GM10266 (cell line): ENCODE measurements at regions not wholly inside any gene's neighbourhood (a gene's known extent, or its start where the extent isn't known, plus 50 kb on each side); places are given as distances from the start of the nearest gene placed in this dataset.

ENCODE experiments used
- DNase-seq: peaks from one replicate; pipeline ENCODE4 v3.0.0; 2012; ENCODE audit errors: extremely low spot score
- TF ChIP-seq, protein P1 (sequence below): IDR thresholded peaks from 2 replicates; pipeline ENCODE4 v1.5.1; 2012; ENCODE audit warnings: mild to moderate bottlenecking, low read depth; ENCODE audit not compliant: control insufficient read depth, insufficient read depth; ENCODE audit errors: missing control alignments

DNA sequence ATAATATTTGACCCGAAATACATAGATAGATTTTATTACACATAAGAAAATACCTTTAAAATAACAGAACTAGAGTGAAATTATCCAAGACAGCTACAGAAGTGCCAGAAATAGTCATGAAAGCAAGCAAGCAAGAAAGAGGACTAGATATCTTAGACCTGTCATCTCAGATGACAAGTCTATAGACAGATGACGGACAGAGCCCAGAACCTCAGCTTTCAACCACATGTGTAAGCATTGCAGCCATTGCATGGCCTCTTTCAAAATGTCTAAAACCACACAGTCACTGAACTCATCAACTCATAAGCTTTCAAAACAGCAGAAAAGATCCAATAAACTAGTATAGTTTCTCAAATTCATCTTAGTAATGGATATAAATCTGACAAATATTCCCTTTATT is 59.8 kb upstream of the FHIT start:
- TF ChIP-seq, protein P1, sequence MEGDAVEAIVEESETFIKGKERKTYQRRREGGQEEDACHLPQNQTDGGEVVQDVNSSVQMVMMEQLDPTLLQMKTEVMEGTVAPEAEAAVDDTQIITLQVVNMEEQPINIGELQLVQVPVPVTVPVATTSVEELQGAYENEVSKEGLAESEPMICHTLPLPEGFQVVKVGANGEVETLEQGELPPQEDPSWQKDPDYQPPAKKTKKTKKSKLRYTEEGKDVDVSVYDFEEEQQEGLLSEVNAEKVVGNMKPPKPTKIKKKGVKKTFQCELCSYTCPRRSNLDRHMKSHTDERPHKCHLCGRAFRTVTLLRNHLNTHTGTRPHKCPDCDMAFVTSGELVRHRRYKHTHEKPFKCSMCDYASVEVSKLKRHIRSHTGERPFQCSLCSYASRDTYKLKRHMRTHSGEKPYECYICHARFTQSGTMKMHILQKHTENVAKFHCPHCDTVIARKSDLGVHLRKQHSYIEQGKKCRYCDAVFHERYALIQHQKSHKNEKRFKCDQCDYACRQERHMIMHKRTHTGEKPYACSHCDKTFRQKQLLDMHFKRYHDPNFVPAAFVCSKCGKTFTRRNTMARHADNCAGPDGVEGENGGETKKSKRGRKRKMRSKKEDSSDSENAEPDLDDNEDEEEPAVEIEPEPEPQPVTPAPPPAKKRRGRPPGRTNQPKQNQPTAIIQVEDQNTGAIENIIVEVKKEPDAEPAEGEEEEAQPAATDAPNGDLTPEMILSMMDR: no peak
- DNase-seq: no peak

DNA sequence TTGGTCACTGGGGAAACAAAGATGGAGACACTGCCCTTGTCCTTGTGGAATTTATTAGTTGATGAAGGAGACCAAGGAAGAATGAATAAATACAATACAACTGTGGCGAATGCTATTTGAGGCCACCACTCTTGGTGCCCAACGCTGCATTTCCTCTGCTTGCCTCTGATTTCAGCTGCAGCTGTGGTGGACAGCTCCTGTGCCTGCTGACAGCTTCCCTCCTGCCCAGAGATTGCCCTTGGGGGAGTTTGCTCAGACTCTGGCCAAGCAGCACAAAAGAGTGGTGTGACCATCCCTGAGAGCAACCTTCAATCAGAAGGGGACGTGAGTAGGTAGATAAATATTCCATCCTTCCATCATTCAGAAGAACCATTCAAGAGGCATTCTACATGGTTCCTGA is 64.6 kb upstream of the FHIT start:
- TF ChIP-seq, protein P1: no peak
- DNase-seq: no peak

DNA sequence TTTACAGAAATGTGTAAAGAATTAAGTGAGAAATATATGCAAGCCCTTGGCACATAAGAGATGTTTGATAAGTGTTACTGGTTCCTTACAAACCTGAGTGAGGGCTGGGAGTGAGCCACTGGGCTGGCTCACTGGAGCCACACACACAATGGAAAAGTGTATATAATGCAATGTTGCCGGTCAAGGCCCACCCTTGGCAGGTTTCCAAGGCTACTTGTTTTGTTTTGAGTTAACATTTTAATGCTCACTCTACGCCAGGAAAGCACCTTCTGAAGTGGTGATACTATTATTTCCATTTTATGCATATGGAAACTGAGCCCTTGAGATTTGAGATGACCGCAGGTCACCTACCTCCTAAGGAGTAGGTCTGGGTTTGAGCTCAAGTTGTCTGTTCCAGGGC is 71.8 kb upstream of the FHIT start:
- TF ChIP-seq, protein P1: no peak
- no peak for DNase-seq

DNA sequence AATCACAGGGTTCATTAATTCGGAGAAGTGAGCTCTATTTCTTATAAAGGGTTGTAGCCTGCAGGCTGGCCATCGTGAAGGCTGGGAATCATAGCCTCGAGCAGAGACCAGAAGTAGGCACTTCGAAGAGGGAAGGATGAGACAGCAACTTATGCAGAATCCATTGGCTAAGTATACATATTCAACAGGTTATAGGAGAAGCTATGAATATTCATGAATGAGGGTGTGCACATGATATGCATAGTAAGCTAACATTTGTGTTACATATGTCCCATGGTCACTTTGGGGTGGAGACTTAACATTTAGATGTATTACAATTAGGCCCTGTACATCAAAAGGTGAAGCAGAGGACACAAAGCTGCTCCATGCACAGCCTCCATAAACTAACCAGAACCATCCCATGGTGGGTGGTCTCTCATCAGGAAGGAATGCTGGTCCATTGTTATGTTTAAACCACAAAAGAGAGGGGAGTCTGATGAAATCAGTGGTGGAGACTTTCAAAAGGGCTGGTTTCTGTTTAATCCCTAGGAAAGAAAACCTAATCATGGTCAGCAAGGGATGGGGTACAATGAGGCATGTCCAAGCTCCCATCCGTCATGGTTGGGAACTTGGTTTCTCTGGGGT is 80.8 kb upstream of the FHIT start:
- TF ChIP-seq, protein P1: no peak
- no peak for DNase-seq

DNA sequence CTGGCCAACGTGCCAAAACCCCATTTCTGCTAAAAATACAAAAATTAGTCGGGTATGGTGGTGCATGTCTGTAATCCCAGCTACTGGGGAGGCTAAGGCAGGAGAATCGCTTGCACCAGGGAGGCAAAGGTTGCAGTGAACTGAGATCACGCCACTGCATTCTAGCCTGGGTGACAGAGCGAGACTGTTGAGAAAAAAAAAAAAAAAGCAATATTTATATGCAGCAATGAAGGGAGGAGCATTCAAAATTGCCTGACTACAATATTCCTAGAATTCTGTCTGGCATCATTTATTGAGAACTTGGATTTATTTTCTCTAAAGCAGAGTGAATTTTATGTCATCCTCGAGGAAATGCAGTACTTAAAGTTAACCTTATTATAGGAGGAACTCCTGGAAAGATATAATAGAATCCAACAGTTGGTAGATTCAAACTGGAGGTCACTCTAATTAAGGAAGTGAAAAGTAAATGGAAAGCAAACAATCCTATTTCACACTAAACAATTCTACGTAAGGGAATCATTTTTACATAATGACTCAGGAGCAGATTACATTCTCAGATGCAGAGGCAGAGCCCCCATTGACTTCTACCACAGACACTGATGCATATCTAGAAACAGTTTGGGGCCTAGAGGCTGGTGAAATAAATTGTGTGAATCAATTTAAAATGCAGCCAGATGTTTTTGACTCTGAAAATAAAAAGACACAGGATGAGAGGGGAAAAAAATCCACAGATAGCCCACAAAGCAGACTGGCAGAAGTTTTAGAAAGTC is 82.1 kb upstream of the FHIT start:
- no peak for DNase-seq
- TF ChIP-seq, protein P1: no peak

DNA sequence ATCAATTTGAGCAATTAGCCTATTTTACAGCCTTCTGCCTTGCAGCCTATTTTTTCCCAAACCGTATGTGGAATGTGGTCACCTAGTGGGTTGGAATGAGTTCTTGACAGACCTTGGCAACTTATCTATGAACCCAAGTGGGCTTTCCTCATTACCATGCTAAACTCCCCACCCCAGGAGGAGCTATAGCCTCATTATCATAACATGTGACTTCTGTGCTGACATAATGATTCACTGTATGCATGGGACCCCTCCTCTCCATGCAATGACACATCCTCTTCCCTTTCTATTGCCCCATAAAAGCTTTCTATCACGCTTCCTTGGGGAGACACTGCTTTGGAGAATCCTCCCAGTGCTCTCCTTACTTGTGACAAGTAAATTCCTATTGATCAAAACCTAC is 83.5 kb upstream of the FHIT start:
- TF ChIP-seq, protein P1: no peak
- DNase-seq: no peak

DNA sequence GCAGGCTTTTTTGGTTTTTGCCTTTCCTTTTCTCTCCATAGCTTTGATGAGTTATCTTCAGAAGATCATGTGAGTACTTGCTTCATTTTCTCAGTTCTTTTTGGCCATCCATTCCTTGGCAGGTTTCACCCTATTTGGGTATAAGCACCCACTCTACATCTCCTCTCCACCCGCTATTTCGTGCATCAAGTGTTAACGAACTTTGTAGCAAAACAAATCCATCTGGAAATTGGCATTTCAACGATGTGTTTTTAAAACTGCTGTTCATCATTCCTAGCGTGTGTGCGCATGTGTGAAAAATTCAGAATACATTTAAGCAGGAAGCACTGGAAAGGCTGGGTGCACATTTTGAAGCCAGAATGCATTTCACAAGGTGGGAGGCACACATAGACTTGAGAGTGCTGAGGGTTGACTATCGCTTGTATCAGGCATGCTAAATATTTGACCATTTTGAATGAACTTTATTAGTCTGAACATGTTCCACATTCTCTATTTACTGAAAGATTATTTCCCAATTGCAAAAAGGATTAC is 89.7 kb upstream of the FHIT start:
- TF ChIP-seq, protein P1: no peak
- DNase-seq: no peak
